ENCODE measurements at regions not wholly inside any gene's neighbourhood (a gene's known extent, or its start where the extent isn't known, plus 50 kb on each side); places are given as distances from the start of the nearest gene placed in this dataset.
"Not testable (repeated sequence)": the region's sequence is repeated elsewhere in the genome, so short reads cannot be mapped to it uniquely, and the experiment has no call there.

- TF ChIP-seq CTCF (IDR thresholded peaks at IDR 0.05); POLR2A (IDR thresholded peaks at IDR 0.05); POLR2AphosphoS5 (IDR thresholded peaks at IDR 0.05; ENCODE audit: insufficient read depth in 1 of 2, low read depth in 1 of 2): not testable (repeated sequence)
Observed at GRCh38 chr5:120351071-120351470, 113.0 kb upstream of the PRR16 start.
